HL-60 (cell line): ENCODE measurements at regions not wholly inside any gene's neighbourhood (a gene's known extent, or its start where the extent isn't known, plus 50 kb on each side); places are given as distances from the start of the nearest gene placed in this dataset.

Source experiments
- DNase-seq, 2 experiments: peaks; one replicate each; pipeline ENCODE4 v3.0.0-alpha.2; 2010 to 2020; ENCODE audit warnings: low read depth in 1 of 2, low spot score in 1 of 2
- H3K27ac ChIP-seq: fragments of 250-450 bp; sonication (Bioruptor Pico); replicated peaks from 2 replicates; pipeline ENCODE4 v1.5.1; 2020; ENCODE audit warnings: mild to moderate bottlenecking, moderate library complexity
- H3K27me3 ChIP-seq: fragments of 250-450 bp; sonication (Bioruptor Pico); 2 replicates; pipeline ENCODE4 v1.5.1; 2021; ENCODE audit warnings: mild to moderate bottlenecking, moderate library complexity; ENCODE audit not compliant: insufficient read depth, poor library complexity, severe bottlenecking
- H3K4me3 ChIP-seq: replicated peaks from 2 replicates; pipeline ENCODE4 v1.5.1; 2011; ENCODE audit warnings: mild to moderate bottlenecking, control low read depth, low read length; ENCODE audit not compliant: insufficient read depth
- GABPA ChIP-seq: IDR thresholded peaks from 2 replicates; pipeline ENCODE4 v1.6.1; 2012; ENCODE audit warnings: low read depth
- POLR2AphosphoS5 ChIP-seq: IDR thresholded peaks from 2 replicates; pipeline ENCODE4 v1.6.1; 2012; ENCODE audit warnings: low read depth
- SPI1 ChIP-seq: IDR thresholded peaks from 2 replicates; pipeline ENCODE4 v1.6.1; 2012; ENCODE audit warnings: low read depth, mild to moderate bottlenecking, borderline replicate concordance
- TF ChIP-seq, protein P1 (sequence below): IDR thresholded peaks from 2 replicates; pipeline ENCODE4 v1.6.1; 2012; ENCODE audit warnings: low read depth; ENCODE audit not compliant: insufficient replicate concordance
- TF ChIP-seq, protein P2 (sequence below): IDR thresholded peaks from one replicate; pipeline ENCODE4 v1.5.1; 2011; ENCODE audit warnings: low read length, control low read depth, inconsistent platforms; ENCODE audit not compliant: insufficient read depth

DNA sequence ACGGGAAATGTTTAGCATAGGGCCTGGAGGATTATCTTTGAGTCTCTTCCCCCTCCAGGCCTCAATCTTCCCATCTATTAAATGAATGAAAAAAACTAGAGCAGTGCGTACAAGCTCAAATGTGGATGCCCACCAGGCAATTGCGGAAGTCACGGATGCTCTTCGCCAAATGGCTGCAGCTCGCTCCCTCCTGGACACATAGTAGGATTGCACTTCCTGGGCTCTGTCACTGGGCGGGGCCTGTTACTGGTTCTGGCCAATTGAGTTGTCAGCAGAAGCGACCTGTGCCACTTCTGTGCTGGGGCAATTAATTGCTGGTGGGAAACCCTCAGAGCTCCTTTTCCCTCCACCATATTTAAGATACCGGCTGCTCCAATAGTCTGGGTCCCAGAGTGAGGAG is 168.2 kb upstream of the IRX6 start:
- Histone ChIP-seq H3K4me3 (no peak overlapping the region), H3K27me3 (no peaks in the 10 kb centered on the region), H3K27ac (no peak overlapping the region)
- no peak for DNase-seq
- TF ChIP-seq, protein P1, sequence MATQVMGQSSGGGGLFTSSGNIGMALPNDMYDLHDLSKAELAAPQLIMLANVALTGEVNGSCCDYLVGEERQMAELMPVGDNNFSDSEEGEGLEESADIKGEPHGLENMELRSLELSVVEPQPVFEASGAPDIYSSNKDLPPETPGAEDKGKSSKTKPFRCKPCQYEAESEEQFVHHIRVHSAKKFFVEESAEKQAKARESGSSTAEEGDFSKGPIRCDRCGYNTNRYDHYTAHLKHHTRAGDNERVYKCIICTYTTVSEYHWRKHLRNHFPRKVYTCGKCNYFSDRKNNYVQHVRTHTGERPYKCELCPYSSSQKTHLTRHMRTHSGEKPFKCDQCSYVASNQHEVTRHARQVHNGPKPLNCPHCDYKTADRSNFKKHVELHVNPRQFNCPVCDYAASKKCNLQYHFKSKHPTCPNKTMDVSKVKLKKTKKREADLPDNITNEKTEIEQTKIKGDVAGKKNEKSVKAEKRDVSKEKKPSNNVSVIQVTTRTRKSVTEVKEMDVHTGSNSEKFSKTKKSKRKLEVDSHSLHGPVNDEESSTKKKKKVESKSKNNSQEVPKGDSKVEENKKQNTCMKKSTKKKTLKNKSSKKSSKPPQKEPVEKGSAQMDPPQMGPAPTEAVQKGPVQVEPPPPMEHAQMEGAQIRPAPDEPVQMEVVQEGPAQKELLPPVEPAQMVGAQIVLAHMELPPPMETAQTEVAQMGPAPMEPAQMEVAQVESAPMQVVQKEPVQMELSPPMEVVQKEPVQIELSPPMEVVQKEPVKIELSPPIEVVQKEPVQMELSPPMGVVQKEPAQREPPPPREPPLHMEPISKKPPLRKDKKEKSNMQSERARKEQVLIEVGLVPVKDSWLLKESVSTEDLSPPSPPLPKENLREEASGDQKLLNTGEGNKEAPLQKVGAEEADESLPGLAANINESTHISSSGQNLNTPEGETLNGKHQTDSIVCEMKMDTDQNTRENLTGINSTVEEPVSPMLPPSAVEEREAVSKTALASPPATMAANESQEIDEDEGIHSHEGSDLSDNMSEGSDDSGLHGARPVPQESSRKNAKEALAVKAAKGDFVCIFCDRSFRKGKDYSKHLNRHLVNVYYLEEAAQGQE: no peak
- TF ChIP-seq GABPA (no peak), SPI1 (no peak), POLR2AphosphoS5 (no peak)
- TF ChIP-seq, protein P2, sequence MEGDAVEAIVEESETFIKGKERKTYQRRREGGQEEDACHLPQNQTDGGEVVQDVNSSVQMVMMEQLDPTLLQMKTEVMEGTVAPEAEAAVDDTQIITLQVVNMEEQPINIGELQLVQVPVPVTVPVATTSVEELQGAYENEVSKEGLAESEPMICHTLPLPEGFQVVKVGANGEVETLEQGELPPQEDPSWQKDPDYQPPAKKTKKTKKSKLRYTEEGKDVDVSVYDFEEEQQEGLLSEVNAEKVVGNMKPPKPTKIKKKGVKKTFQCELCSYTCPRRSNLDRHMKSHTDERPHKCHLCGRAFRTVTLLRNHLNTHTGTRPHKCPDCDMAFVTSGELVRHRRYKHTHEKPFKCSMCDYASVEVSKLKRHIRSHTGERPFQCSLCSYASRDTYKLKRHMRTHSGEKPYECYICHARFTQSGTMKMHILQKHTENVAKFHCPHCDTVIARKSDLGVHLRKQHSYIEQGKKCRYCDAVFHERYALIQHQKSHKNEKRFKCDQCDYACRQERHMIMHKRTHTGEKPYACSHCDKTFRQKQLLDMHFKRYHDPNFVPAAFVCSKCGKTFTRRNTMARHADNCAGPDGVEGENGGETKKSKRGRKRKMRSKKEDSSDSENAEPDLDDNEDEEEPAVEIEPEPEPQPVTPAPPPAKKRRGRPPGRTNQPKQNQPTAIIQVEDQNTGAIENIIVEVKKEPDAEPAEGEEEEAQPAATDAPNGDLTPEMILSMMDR: no peak

DNA sequence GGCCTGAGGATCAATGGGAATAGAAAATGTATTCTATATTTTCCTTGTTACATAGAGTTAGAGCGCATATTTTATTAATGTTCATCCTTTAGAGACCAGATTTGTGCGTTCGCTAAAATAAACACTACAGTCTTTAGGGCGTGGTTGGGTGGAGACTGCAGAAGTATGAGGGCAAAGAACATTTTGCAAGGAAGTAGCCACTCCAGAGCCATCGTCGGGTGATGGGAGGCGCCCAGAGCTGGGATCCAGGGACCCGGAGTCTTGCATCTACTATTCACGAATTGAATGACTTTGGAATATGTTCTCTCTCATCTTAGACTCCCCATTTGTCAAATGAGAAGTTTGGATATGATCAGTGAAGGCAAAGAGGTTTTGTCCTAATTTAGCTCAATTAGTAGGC is 154.2 kb upstream of the IRX6 start:
- DNase-seq: no peak
- TF ChIP-seq GABPA (no peak), POLR2AphosphoS5 (no peak), SPI1 (no peak)
- TF ChIP-seq, protein P1: no peak
- TF ChIP-seq, protein P2: no peak
- no peak overlapping the region for H3K4me3 ChIP-seq
- no peaks in the 10 kb centered on the region for H3K27me3 ChIP-seq
- H3K27ac ChIP-seq: no peak overlapping the region

DNA sequence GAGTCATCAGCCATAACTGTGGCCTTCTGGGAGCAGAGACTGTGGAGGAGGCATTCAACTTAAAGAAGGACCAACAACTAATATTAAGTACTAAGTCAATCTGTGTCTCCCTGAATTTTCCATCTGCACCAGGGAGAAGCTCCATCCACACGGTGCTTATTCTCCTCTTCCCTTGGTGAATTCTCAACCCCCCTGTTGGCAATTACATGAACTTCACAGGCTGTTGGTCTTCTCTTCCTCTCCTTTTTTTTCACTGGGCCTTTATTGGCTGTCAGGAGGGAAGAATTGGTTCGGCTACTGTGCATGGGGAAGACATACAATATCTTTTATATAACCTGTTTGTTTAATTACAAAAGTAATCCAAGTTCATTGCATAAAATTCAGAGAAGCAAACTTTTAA is 152.8 kb upstream of the IRX6 start:
- H3K4me3 ChIP-seq: no peak overlapping the region
- TF ChIP-seq, protein P2: no peak
- TF ChIP-seq, protein P1: no peak
- TF ChIP-seq SPI1 (no peak), GABPA (no peak), POLR2AphosphoS5 (no peak)
- H3K27ac ChIP-seq: no peak overlapping the region
- DNase-seq: no peak
- no peaks in the 10 kb centered on the region for H3K27me3 ChIP-seq
